ENCODE measurements at regions not wholly inside any gene's neighbourhood (a gene's known extent, or its start where the extent isn't known, plus 50 kb on each side); places are given as distances from the start of the nearest gene placed in this dataset.

GRCh38 chrX:146454363-146454762, 355.2 kb upstream of the CXorf51B start:
- H3K9me3 ChIP-seq = peaks cover 0 to 9% (median 0%) of the 10 kb centered on the region in 4 donors
- no peaks in the 10 kb centered on the region for H3K4me1 ChIP-seq
- H3K27ac ChIP-seq = no peak overlapping the region
- no peaks in the 10 kb centered on the region for H3K27me3 ChIP-seq
- no peak for DNase-seq
- no peaks in the 10 kb centered on the region for H3K36me3 ChIP-seq
- no peak for TF ChIP-seq POLR2A (IDR thresholded peaks at IDR 0.05)
- TF ChIP-seq, protein P1, sequence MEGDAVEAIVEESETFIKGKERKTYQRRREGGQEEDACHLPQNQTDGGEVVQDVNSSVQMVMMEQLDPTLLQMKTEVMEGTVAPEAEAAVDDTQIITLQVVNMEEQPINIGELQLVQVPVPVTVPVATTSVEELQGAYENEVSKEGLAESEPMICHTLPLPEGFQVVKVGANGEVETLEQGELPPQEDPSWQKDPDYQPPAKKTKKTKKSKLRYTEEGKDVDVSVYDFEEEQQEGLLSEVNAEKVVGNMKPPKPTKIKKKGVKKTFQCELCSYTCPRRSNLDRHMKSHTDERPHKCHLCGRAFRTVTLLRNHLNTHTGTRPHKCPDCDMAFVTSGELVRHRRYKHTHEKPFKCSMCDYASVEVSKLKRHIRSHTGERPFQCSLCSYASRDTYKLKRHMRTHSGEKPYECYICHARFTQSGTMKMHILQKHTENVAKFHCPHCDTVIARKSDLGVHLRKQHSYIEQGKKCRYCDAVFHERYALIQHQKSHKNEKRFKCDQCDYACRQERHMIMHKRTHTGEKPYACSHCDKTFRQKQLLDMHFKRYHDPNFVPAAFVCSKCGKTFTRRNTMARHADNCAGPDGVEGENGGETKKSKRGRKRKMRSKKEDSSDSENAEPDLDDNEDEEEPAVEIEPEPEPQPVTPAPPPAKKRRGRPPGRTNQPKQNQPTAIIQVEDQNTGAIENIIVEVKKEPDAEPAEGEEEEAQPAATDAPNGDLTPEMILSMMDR (IDR thresholded peaks at IDR 0.05) = no peak
- no peak for TF ChIP-seq EP300 (IDR thresholded peaks at IDR 0.05)
- TF ChIP-seq POLR2AphosphoS5 (IDR thresholded peaks at IDR 0.05) = no peak
- intact Hi-C loops (cut with DNase I; ENCODE audit: low total_unique reads) = no loop called here
- no peak overlapping the region for H3K4me3 ChIP-seq

DNA sequence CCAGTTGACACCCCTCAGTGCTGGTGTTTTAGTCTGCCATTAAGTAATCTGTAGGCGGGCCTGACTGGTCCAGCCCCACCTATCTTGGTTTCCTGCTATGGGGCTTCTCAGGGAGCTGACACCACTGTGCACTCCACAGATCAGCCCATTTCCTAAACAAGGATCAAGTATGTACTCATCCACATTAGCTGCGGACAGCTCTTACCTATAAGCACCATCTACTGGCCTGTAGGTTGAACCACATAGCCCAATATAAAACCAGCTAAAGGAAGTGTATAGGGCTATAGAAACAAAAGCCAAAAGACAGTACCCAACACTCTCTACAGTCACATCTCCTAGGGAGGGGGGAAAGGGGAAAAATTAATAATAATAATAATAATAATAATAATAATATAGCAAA, 353.5 kb upstream of the CXorf51B start:
- peaks cover 0 to 9% (median 0%) of the 10 kb centered on the region in 4 donors for H3K9me3 ChIP-seq
- no peak for TF ChIP-seq POLR2A (IDR thresholded peaks at IDR 0.05)
- no peak for TF ChIP-seq EP300 (IDR thresholded peaks at IDR 0.05)
- TF ChIP-seq POLR2AphosphoS5 (IDR thresholded peaks at IDR 0.05) = no peak
- TF ChIP-seq, protein P1 (IDR thresholded peaks at IDR 0.05) = no peak
- WGBS, 5 donors = 77 to 100% (median 80%) methylated on average over 2 of the region's 2 CpGs
- no peak overlapping the region for H3K27ac ChIP-seq
- intact Hi-C loops (cut with DNase I; ENCODE audit: low total_unique reads) = no loop called here
- H3K36me3 ChIP-seq = no peaks in the 10 kb centered on the region
- no peak overlapping the region for H3K4me3 ChIP-seq
- DNase-seq = no peak
- H3K27me3 ChIP-seq = no peaks in the 10 kb centered on the region
- H3K4me1 ChIP-seq = no peaks in the 10 kb centered on the region

DNA sequence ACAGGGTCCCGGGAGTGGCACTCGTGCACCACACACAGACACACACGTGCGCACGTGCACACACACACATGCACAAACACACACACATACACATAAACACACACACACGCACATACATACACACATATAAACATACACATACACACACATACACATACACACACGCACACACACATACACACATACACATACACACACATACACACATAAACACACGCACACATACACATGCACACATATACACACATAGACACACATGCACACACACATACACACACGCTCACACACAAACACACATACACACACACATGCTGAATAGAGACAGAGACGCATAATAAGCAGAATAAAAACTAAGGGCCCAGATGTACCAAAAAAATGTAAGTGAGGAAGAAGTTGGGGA, 332.2 kb upstream of the CXorf51B start:
- no peaks in the 10 kb centered on the region for H3K36me3 ChIP-seq
- H3K4me1 ChIP-seq = no peaks in the 10 kb centered on the region
- no peaks in the 10 kb centered on the region for H3K27me3 ChIP-seq
- 87 to 97% (median 93%) methylated on average over 5 to 10 of the region's 10 CpGs for WGBS, 5 donors
- intact Hi-C loops (cut with DNase I; ENCODE audit: low total_unique reads) = no loop called here
- H3K9me3 ChIP-seq = no peaks in the 10 kb centered on the region
- H3K27ac ChIP-seq = no peak overlapping the region
- no peak overlapping the region for H3K4me3 ChIP-seq
- no peak for TF ChIP-seq POLR2A (IDR thresholded peaks at IDR 0.05)
- DNase-seq = no peak

DNA sequence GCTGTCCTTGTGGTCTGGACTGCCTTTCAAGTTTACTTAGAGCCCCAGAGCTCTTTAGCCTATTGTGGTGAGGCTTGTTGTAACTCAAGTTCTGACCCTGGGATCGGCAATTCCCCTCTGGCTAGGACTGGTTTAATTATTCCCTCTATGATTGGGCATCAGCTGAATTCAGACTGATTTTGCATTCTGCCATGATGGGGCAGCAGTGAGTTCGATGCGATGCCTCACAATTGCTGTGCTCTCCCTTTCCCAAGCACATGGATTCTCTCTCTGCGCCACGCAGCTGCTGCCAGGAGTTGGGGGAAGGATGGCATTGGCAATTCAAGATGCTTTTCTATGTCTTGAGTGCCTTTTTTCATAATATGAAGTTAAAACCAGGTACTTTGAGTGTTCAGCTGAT, 327.8 kb upstream of the CXorf51B start:
- no peak overlapping the region for H3K4me3 ChIP-seq
- H3K36me3 ChIP-seq = no peaks in the 10 kb centered on the region
- H3K4me1 ChIP-seq = no peaks in the 10 kb centered on the region
- intact Hi-C loops (cut with DNase I; ENCODE audit: low total_unique reads) = no loop called here
- no peak overlapping the region for H3K27ac ChIP-seq
- no peak for DNase-seq
- H3K9me3 ChIP-seq = peaks cover 0 to 3% (median 0%) of the 10 kb centered on the region in 4 donors
- 52 to 86% (median 76%) methylated on average over 5 of the region's 5 CpGs for WGBS, 5 donors
- no peaks in the 10 kb centered on the region for H3K27me3 ChIP-seq
- TF ChIP-seq, protein P1 (IDR thresholded peaks at IDR 0.05) = no peak
- TF ChIP-seq POLR2A (IDR thresholded peaks at IDR 0.05) = no peak

Small RNA genes in the stretch of these regions (small RNA-seq; reads per million reads assigned to genes)
- 0 reads per million in 4 donors for gene RNA5SP517

Measured in stomach (tissue), 8 donors.